MM.1S (cell line): ENCODE measurements at regions not wholly inside any gene's neighbourhood (a gene's known extent, or its start where the extent isn't known, plus 50 kb on each side); places are given as distances from the start of the nearest gene placed in this dataset.

Source experiments
- DNase-seq: peaks from one replicate; pipeline ENCODE4 v3.0.0-alpha.2; 2015
- H2AFZ ChIP-seq: fragments of 300-600 bp; sonication (generic); 2 replicates; pipeline ENCODE4 v1.6.0; 2016; ENCODE audit warnings: antibody characterized with exemption, low read length
- H3F3A ChIP-seq: fragments of 300-600 bp; sonication (generic); 2 replicates; pipeline ENCODE4 v1.6.1; 2016; ENCODE audit warnings: mild to moderate bottlenecking, antibody characterized with exemption, low read length, moderate library complexity, mixed read lengths; ENCODE audit not compliant: insufficient read depth
- H3K27ac ChIP-seq: fragments of 300-600 bp; sonication (generic); 2 replicates; pipeline ENCODE4 v1.5.1; 2016; ENCODE audit warnings: mild to moderate bottlenecking, low read length
- H3K27me3 ChIP-seq: fragments of 300-600 bp; sonication (generic); replicated peaks from 2 replicates; pipeline ENCODE4 v1.6.0; 2016; ENCODE audit warnings: low read length; ENCODE audit not compliant: insufficient read depth
- H3K36me3 ChIP-seq: fragments of 300-600 bp; sonication (generic); replicated peaks from 2 replicates; pipeline ENCODE4 v1.6.1; 2016; ENCODE audit warnings: mild to moderate bottlenecking, low read length, mixed read lengths; ENCODE audit not compliant: insufficient read depth
- H3K4me1 ChIP-seq: fragments of 300-600 bp; sonication (generic); 2 replicates; pipeline ENCODE4 v1.6.1; 2016; ENCODE audit warnings: low read length, mixed read lengths
- H3K4me2 ChIP-seq: fragments of 300-600 bp; sonication (generic); 2 replicates; pipeline ENCODE4 v1.6.0; 2016; ENCODE audit warnings: low read depth, low read length
- H3K4me3 ChIP-seq: fragments of 300-600 bp; sonication (generic); 2 replicates; pipeline ENCODE4 v1.5.1; 2016; ENCODE audit warnings: low read length, mixed read lengths
- H3K79me2 ChIP-seq: fragments of 300-600 bp; sonication (generic); 2 replicates; pipeline ENCODE4 v1.6.1; 2016; ENCODE audit warnings: mixed run types, low read length, mixed read lengths
- H3K9ac ChIP-seq: fragments of 300-600 bp; sonication (generic); 2 replicates; pipeline ENCODE4 v1.6.1; 2016; ENCODE audit warnings: low read length, mixed read lengths
- H3K9me2 ChIP-seq: fragments of 300-600 bp; sonication (generic); replicated peaks from 2 replicates; pipeline ENCODE4 v1.6.1; 2016; ENCODE audit warnings: mild to moderate bottlenecking, low read length, mixed read lengths; ENCODE audit not compliant: insufficient read depth
- H3K9me3 ChIP-seq: fragments of 300-600 bp; sonication (generic); replicated peaks from 2 replicates; pipeline ENCODE4 v1.6.1; 2016; ENCODE audit warnings: mild to moderate bottlenecking, low read length, mixed read lengths; ENCODE audit not compliant: insufficient read depth
- H4K20me1 ChIP-seq: fragments of 300-600 bp; sonication (generic); 2 replicates; pipeline ENCODE4 v1.6.1; 2016; ENCODE audit warnings: mild to moderate bottlenecking, low read length, moderate library complexity, mixed read lengths; ENCODE audit not compliant: insufficient read depth
- CTCF ChIP-seq: fragments of 300-600 bp; sonication (generic); IDR thresholded peaks from 2 replicates; pipeline ENCODE4 v1.5.1; 2016; ENCODE audit warnings: antibody characterized with exemption, low read length, mixed read lengths
- EZH2 ChIP-seq: fragments of 300-600 bp; sonication (generic); optimal IDR thresholded peaks from 2 replicates; pipeline ENCODE3; 2017; ENCODE audit warnings: low read depth, mild to moderate bottlenecking, antibody characterized with exemption, low read length, mixed read lengths
- EZH2phosphoT487 ChIP-seq: fragments of 300-600 bp; sonication (generic); IDR thresholded peaks from 2 replicates; pipeline ENCODE4 v1.6.1; 2018; ENCODE audit warnings: antibody characterized with exemption, low read length

DNA sequence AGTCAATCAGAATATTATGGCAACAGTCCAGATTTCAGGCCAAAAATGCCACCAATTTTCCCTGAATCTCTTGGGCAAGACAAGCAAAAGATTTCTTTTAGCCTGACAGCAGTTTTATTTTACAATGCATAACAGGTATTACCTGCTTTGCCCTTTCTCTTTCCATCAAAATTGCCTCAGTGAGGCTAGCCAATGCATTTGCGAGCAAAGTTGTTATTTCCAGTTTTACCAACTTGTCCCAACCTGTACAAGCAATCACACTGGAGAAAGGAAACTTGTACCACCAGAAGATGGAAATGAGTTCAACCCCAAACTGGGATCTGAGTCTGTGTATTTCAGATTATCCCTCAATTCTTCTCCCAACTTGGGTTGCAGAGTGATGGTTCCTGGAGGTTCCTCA, 279.9 kb upstream of the CDYL start:
- H3K4me3 ChIP-seq: no peak overlapping the region
- no peak overlapping the region for H3K27ac ChIP-seq
- H3K9ac ChIP-seq: no peak overlapping the region
- no peaks in the 10 kb centered on the region for H3K79me2 ChIP-seq
- no peaks in the 10 kb centered on the region for H3K9me2 ChIP-seq
- DNase-seq: no peak
- no peaks in the 10 kb centered on the region for H3K9me3 ChIP-seq
- H3K36me3 ChIP-seq: no peaks in the 10 kb centered on the region
- no peaks in the 10 kb centered on the region for H3K4me1 ChIP-seq
- H3F3A ChIP-seq: no peaks in the 10 kb centered on the region
- TF ChIP-seq EZH2 (no peak), EZH2phosphoT487 (no peak), CTCF (no peak)
- no peaks in the 10 kb centered on the region for H4K20me1 ChIP-seq
- no peak overlapping the region for H3K4me2 ChIP-seq
- no peak overlapping the region for H2AFZ ChIP-seq
- H3K27me3 ChIP-seq: no peaks in the 10 kb centered on the region

- no peaks in the 10 kb centered on the region for H3K79me2 ChIP-seq
- no peak overlapping the region for H3K4me2 ChIP-seq
- H3K9me2 ChIP-seq: no peaks in the 10 kb centered on the region
- H3K4me3 ChIP-seq: no peak overlapping the region
- no peak for TF ChIP-seq EZH2phosphoT487
- TF ChIP-seq CTCF: no peak
- TF ChIP-seq EZH2: no peak
- no peaks in the 10 kb centered on the region for H3F3A ChIP-seq
- no peak overlapping the region for H3K27ac ChIP-seq
- no peak for DNase-seq
- H4K20me1 ChIP-seq: no peaks in the 10 kb centered on the region
- no peaks in the 10 kb centered on the region for H3K36me3 ChIP-seq
- no peak overlapping the region for H2AFZ ChIP-seq
- H3K4me1 ChIP-seq: no peaks in the 10 kb centered on the region
- no peaks in the 10 kb centered on the region for H3K9me3 ChIP-seq
- H3K27me3 ChIP-seq: no peaks in the 10 kb centered on the region
- no peak overlapping the region for H3K9ac ChIP-seq
Measured at GRCh38 chr6:4491501-4492260, 284.5 kb upstream of the CDYL start.

DNA sequence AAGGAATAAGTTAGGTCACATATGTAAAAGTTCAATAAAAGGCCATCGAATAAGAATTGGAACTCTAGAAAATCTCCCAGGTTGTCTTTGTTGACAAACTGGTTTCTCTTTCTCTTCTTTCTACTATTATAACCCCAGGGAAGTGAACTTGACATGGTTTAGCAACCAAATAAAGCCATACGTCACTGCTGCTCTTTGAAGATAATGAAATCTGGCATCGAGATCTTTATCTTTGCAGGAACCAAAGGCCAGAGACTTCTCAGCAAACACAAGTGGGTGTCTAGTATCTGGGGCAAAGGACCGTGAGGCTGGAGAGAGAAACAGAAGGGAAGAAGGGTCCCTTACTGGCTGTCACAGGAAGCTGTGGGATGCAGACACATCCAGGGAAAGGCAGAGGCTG, 286.7 kb upstream of the CDYL start:
- H3K27ac ChIP-seq: no peak overlapping the region
- DNase-seq: no peak
- no peaks in the 10 kb centered on the region for H3F3A ChIP-seq
- H3K27me3 ChIP-seq: no peaks in the 10 kb centered on the region
- H3K9me2 ChIP-seq: no peaks in the 10 kb centered on the region
- H3K4me3 ChIP-seq: no peak overlapping the region
- H3K4me2 ChIP-seq: no peak overlapping the region
- no peak overlapping the region for H3K9ac ChIP-seq
- H4K20me1 ChIP-seq: no peaks in the 10 kb centered on the region
- no peak overlapping the region for H2AFZ ChIP-seq
- H3K4me1 ChIP-seq: no peaks in the 10 kb centered on the region
- H3K36me3 ChIP-seq: no peaks in the 10 kb centered on the region
- TF ChIP-seq EZH2phosphoT487 (no peak), CTCF (no peak), EZH2 (no peak)
- no peaks in the 10 kb centered on the region for H3K79me2 ChIP-seq
- H3K9me3 ChIP-seq: no peaks in the 10 kb centered on the region
